Left lung (tissue), 4 donors: ENCODE measurements at regions not wholly inside any gene's neighbourhood (a gene's known extent, or its start where the extent isn't known, plus 50 kb on each side); places are given as distances from the start of the nearest gene placed in this dataset.
A peak's percentile ranks its signal among the peaks of the same experiment; 100 is the strongest.

Experiments used
- ATAC-seq: fragments of 200-7000 bp; cut with Tn5 transposase; one replicate; pipeline ENCODE4 v1.9.1; 2020; ENCODE audit warnings: moderate library complexity
- DNase-seq, 4 donors: peaks; one replicate each; pipeline ENCODE4 v3.0.0-alpha.2; 2013 to 2020
- H3K27ac ChIP-seq, 2 donors: fragments of 200-600 bp; sonication (generic) in 1 of 2; one replicate each; pipeline versions ENCODE4 v1.5.0 to v1.8.0; 2020 to 2021
- H3K27me3 ChIP-seq, 2 donors: fragments of 200-600 bp; sonication (generic) in 1 of 2; one replicate each; pipeline versions ENCODE4 v1.5.0 to v1.8.0; 2020 to 2021
- H3K36me3 ChIP-seq, 2 donors: fragments of 200-600 bp; sonication (generic) in 1 of 2; one replicate each; pipeline versions ENCODE4 v1.5.0 to v1.8.0; 2020 to 2021
- H3K4me1 ChIP-seq, 2 donors: fragments of 200-600 bp; one replicate each; pipeline ENCODE4 v1.8.0; 2021
- H3K4me3 ChIP-seq, 2 donors: fragments of 200-600 bp; sonication (generic) in 1 of 2; one replicate each; pipeline versions ENCODE4 v1.5.0 to v1.8.0; 2020 to 2021; ENCODE audit warnings: mild to moderate bottlenecking in 1 of 2
- H3K9me3 ChIP-seq, 2 donors: fragments of 200-600 bp; sonication (generic) in 1 of 2; one replicate each; pipeline versions ENCODE4 v1.5.0 to v1.8.0; 2020 to 2021
- intact Hi-C, 2 donors: fragments of 100-400 bp; cut with DNase I; formaldehyde crosslinking; loops; one replicate each; pipeline versions ENCODE4 v1.11.2 to v1.14.2; 2022
- TF ChIP-seq, protein P1 (sequence below), 2 donors: fragments of 200-600 bp; sonication (generic) in 1 of 2; IDR thresholded peaks; one replicate each; pipeline versions ENCODE4 v1.5.0 to v1.8.0; 2021; ENCODE audit warnings: antibody characterized with exemption in 2 of 2
- donor health status: DM: no; HTN: yes; CAD: no.
- donor health status: DM: no; HTN: no; CAD: no.

DNA sequence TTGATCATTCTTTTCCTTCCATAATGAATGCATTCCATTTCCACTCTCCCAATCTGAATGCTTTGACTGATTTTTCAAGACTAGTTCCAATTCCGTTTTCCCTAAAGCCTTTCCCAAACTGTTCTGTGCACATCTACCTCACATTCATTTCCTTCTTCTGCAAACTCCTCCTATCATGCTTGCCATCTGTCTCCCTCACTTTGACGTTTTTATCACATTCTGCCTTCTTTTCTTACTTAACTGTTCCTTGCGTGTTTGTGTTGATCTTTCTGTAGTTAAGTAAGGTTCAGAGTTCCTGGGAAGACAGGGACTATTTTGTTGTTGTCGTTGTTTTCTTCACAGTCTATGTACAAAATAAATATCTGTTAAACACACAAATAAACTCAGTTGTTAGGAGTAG is 179.0 kb downstream of the NXPE2 start:
- Histone ChIP-seq H3K27me3 (no peaks in the 10 kb centered on the region), H3K4me3 (no peak overlapping the region), H3K4me1 (no peaks in the 10 kb centered on the region), H3K36me3 (no peaks in the 10 kb centered on the region), H3K9me3 (no peaks in the 10 kb centered on the region), H3K27ac (no peak overlapping the region)
- ATAC-seq = no peak
- DNase-seq = no peak
- TF ChIP-seq, protein P1, sequence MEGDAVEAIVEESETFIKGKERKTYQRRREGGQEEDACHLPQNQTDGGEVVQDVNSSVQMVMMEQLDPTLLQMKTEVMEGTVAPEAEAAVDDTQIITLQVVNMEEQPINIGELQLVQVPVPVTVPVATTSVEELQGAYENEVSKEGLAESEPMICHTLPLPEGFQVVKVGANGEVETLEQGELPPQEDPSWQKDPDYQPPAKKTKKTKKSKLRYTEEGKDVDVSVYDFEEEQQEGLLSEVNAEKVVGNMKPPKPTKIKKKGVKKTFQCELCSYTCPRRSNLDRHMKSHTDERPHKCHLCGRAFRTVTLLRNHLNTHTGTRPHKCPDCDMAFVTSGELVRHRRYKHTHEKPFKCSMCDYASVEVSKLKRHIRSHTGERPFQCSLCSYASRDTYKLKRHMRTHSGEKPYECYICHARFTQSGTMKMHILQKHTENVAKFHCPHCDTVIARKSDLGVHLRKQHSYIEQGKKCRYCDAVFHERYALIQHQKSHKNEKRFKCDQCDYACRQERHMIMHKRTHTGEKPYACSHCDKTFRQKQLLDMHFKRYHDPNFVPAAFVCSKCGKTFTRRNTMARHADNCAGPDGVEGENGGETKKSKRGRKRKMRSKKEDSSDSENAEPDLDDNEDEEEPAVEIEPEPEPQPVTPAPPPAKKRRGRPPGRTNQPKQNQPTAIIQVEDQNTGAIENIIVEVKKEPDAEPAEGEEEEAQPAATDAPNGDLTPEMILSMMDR (IDR thresholded peaks at IDR 0.05) = no peak
- intact Hi-C loops = no loop called here

DNA sequence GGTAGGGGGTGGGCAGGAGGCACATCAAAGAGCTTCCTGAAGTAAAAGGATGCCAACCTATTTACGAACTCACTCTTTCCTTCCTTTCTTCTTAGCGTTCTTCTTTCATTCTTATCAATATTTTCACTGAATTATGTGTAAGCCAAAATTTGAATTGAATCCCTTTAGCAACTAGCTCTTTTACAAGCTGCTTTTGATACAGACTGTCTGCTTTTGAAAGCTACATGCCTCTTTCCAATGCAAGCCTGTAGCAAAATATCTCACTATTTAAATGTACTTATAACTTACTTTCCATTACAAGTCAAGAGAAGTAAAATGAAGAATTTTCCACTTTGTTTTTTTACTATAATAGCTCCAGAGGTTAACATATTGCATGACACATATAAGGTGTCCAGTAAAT is 186.6 kb downstream of the NXPE2 start:
- no peak overlapping the region for H3K27ac ChIP-seq
- no peaks in the 10 kb centered on the region for H3K9me3 ChIP-seq
- H3K27me3 ChIP-seq = no peaks in the 10 kb centered on the region
- TF ChIP-seq, protein P1 (IDR thresholded peaks at IDR 0.05) = no peak
- DNase-seq (peak in 2 of 4 donors; percentile 61 to 68), ATAC-seq (no peak)
- intact Hi-C loops = no loop called here
- no peaks in the 10 kb centered on the region for H3K4me1 ChIP-seq
- no peaks in the 10 kb centered on the region for H3K36me3 ChIP-seq
- no peak overlapping the region for H3K4me3 ChIP-seq

DNA sequence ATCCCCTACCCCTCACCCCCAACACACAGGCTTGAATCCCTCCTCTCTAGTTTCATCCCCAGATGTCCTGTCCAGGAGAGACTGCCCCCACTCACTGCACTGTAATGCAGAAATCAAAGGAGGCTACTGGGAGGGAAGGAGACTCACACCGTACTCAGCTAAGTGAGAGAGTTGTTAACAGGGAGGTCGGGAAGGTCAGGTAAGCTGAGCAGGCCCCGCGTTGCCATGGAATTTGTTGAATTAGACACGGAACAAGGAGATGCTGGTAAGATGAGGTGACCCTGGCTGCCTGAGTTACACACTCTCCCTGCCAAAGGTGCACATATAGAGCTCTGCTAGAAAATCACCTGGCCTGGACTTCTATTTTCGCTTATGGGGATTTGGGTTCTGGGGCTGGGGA is 197.9 kb downstream of the NXPE2 start:
- no peaks in the 10 kb centered on the region for H3K36me3 ChIP-seq
- H3K4me3 ChIP-seq = no peak overlapping the region
- intact Hi-C loops = no loop called here
- no peaks in the 10 kb centered on the region for H3K27me3 ChIP-seq
- no peaks in the 10 kb centered on the region for H3K9me3 ChIP-seq
- no peaks in the 10 kb centered on the region for H3K4me1 ChIP-seq
- TF ChIP-seq, protein P1 (IDR thresholded peaks at IDR 0.05) = no peak
- DNase-seq = no peak
- H3K27ac ChIP-seq = no peak overlapping the region
- ATAC-seq = no peak

DNA sequence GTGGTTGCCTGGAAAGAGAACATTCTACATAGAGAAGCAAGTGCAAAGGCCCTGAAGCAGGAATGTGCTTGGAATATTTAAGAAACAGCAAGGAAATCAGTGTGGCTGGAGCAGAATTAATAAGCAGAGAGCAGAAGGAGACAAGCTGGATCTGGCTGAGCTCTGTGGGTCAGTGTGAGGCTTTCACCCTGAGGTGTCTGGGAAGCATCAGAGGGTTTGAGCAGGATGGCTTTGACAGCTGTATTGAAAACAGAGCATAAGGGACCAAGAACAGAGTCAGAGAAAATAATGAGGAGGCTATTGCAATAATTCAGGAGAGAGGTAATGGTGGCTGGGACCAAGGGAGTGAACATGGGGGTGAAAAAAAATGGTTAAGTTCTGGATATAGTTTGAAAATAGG is 199.6 kb downstream of the NXPE2 start:
- no peak for ATAC-seq
- H3K4me1 ChIP-seq = no peaks in the 10 kb centered on the region
- DNase-seq = no peak
- H3K4me3 ChIP-seq = no peak overlapping the region
- TF ChIP-seq, protein P1 (IDR thresholded peaks at IDR 0.05) = no peak
- no peaks in the 10 kb centered on the region for H3K27me3 ChIP-seq
- no peaks in the 10 kb centered on the region for H3K9me3 ChIP-seq
- intact Hi-C loops = no loop called here
- no peaks in the 10 kb centered on the region for H3K36me3 ChIP-seq
- H3K27ac ChIP-seq = no peak overlapping the region

DNA sequence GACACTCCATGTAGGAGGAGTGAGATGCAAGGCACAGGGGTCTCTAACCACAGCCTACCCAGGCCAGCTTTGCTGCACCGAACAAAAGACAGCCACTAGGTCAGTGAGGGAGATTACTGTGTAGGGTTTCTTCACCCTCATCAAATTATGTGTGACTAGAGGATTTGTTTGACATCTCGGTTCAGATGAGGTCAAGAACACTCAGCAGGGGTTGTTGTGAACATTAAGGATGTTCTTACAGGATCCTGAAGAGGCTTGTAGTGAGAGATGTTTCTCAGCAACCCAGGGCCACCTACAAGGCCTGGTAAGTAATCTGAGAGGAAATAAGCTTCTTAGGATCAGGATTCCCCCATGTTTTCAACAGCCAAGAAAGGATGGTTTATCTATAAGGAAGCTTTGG is 202.1 kb downstream of the NXPE2 start:
- H3K9me3 ChIP-seq = no peaks in the 10 kb centered on the region
- no peak overlapping the region for H3K4me3 ChIP-seq
- no peaks in the 10 kb centered on the region for H3K27me3 ChIP-seq
- intact Hi-C loops = no loop called here
- no peak overlapping the region for H3K27ac ChIP-seq
- H3K4me1 ChIP-seq = no peaks in the 10 kb centered on the region
- H3K36me3 ChIP-seq = no peaks in the 10 kb centered on the region
- no peak for DNase-seq
- TF ChIP-seq, protein P1 (IDR thresholded peaks at IDR 0.05) = no peak
- ATAC-seq = peak; percentile 74
